ENCODE measurements at regions not wholly inside any gene's neighbourhood (a gene's known extent, or its start where the extent isn't known, plus 50 kb on each side); places are given as distances from the start of the nearest gene placed in this dataset.

DNA sequence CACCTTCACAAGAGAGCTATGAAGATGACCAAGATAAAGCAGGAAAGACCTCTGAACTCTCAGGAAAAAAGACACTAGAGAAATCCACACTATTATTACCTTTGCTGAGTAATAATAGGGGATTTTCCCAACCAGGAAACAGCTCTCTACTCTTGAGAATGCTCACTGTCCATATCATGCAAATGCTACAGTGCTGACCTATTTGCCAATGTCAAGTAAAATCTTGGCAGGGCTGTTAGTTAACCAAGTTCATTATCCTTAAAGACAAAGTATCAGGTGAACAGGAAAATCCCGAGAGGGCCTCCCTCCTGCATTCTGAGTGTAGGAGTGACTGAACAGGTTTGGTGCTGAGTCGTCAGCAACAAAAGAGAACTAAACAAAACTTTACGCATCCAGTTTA lies 306.6 kb downstream of the ACTL7B start:
- no peaks in the 10 kb centered on the region for H3K9me3 ChIP-seq (ENCODE audit: insufficient read depth, low read length)
- no peak overlapping the region for H3K4me2 ChIP-seq (ENCODE audit: low read length)
- H3K27ac ChIP-seq (ENCODE audit: low read length) = no peak overlapping the region
- 0 out of 2 replicates have a peak, but pooled peaks cover 2% of the 10 kb centered on the region for H3K27me3 ChIP-seq (ENCODE audit: low read depth, low read length)
- H3K4me3 ChIP-seq (ENCODE audit: low read length) = no peak overlapping the region
- no peaks in the 10 kb centered on the region for H4K20me1 ChIP-seq (ENCODE audit: insufficient read depth, low read length)
- no peaks in the 10 kb centered on the region for H3K4me1 ChIP-seq (ENCODE audit: low read length)
- H2AFZ ChIP-seq (ENCODE audit: low read depth, low read length) = no peak overlapping the region
- H3K9ac ChIP-seq (ENCODE audit: low read length) = no peak overlapping the region
- TF ChIP-seq, protein P1, sequence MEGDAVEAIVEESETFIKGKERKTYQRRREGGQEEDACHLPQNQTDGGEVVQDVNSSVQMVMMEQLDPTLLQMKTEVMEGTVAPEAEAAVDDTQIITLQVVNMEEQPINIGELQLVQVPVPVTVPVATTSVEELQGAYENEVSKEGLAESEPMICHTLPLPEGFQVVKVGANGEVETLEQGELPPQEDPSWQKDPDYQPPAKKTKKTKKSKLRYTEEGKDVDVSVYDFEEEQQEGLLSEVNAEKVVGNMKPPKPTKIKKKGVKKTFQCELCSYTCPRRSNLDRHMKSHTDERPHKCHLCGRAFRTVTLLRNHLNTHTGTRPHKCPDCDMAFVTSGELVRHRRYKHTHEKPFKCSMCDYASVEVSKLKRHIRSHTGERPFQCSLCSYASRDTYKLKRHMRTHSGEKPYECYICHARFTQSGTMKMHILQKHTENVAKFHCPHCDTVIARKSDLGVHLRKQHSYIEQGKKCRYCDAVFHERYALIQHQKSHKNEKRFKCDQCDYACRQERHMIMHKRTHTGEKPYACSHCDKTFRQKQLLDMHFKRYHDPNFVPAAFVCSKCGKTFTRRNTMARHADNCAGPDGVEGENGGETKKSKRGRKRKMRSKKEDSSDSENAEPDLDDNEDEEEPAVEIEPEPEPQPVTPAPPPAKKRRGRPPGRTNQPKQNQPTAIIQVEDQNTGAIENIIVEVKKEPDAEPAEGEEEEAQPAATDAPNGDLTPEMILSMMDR (IDR thresholded peaks at IDR 0.05; ENCODE audit: low read depth, low read length) = no peak
- no peak for TF ChIP-seq EZH2phosphoT487 (IDR thresholded peaks at IDR 0.05; ENCODE audit: low read depth)
- no peaks in the 10 kb centered on the region for H3K36me3 ChIP-seq (replicated peaks; ENCODE audit: low read depth, low read length)
- H3K79me2 ChIP-seq (ENCODE audit: low read length) = no peaks in the 10 kb centered on the region

DNA sequence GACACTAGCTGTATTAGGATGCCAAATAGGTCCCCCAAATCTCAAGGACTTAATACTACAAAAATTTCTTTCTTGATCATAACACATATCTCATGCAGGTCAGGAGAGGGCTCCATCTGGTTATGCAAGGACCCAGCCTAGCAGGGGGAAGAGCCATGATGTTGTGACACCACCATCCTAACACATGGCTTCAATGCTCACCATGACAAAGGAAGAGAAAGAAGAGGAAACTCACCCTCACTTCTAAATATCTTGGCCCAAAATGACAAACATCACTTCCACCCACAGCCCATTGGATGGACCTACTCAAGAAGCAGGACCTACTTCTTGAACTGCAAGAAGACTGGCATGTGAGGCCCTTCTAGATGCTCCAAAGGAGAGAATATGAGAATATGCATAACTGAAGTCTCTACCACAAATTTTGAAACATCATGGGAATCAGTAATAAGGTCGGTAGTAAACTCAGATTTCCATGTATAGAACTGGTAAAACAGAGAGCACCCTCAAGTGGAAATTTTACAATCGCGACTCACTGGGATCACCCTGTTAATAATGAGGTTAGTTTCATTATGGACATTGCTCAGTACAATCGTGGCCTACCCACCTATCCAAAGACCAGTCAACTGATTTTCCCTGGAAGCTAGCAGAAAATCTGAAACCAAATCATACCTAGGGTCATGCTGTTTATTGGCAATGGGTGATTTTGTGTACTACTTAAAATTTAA lies 308.2 kb downstream of the ACTL7B start:
- 0 out of 2 replicates have a peak, but pooled peaks cover 2% of the 10 kb centered on the region for H3K27me3 ChIP-seq (ENCODE audit: low read depth, low read length)
- no peak overlapping the region for H3K4me2 ChIP-seq (ENCODE audit: low read length)
- TF ChIP-seq, protein P1 (IDR thresholded peaks at IDR 0.05; ENCODE audit: low read depth, low read length) = no peak
- no peak for TF ChIP-seq EZH2phosphoT487 (IDR thresholded peaks at IDR 0.05; ENCODE audit: low read depth)
- no peaks in the 10 kb centered on the region for H3K4me1 ChIP-seq (ENCODE audit: low read length)
- H3K9ac ChIP-seq (ENCODE audit: low read length) = no peak overlapping the region
- no peaks in the 10 kb centered on the region for H3K36me3 ChIP-seq (replicated peaks; ENCODE audit: low read depth, low read length)
- H3K27ac ChIP-seq (ENCODE audit: low read length) = no peak overlapping the region
- H3K9me3 ChIP-seq (ENCODE audit: insufficient read depth, low read length) = no peaks in the 10 kb centered on the region
- H2AFZ ChIP-seq (ENCODE audit: low read depth, low read length) = no peak overlapping the region
- no peak overlapping the region for H3K4me3 ChIP-seq (ENCODE audit: low read length)
- H3K79me2 ChIP-seq (ENCODE audit: low read length) = no peaks in the 10 kb centered on the region
- H4K20me1 ChIP-seq (ENCODE audit: insufficient read depth, low read length) = no peaks in the 10 kb centered on the region

DNA sequence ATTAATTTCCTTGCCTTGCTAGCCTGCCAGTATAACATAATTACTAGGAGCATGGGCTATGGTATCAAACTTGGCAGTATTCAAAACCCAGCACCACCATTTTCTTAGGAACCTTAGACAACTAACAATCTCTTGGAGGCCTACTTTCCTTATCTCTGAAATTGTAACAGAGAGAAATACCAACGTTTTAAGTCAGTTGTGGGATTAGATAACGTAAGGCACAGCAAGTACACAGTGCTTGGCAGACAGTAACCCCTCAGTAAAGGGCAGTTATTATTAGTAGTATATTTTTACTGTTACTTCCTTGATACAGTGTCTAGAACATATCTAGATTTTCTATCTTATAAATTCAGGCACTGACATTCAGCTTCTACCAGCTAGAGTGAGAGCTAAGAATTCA lies 309.6 kb downstream of the ACTL7B start:
- H3K36me3 ChIP-seq (replicated peaks; ENCODE audit: low read depth, low read length) = no peaks in the 10 kb centered on the region
- H3K27me3 ChIP-seq (ENCODE audit: low read depth, low read length) = 0 out of 2 replicates have a peak, but pooled peaks cover 2% of the 10 kb centered on the region
- H3K9ac ChIP-seq (ENCODE audit: low read length) = no peak overlapping the region
- no peak overlapping the region for H3K4me3 ChIP-seq (ENCODE audit: low read length)
- no peaks in the 10 kb centered on the region for H3K4me1 ChIP-seq (ENCODE audit: low read length)
- H2AFZ ChIP-seq (ENCODE audit: low read depth, low read length) = no peak overlapping the region
- no peaks in the 10 kb centered on the region for H3K9me3 ChIP-seq (ENCODE audit: insufficient read depth, low read length)
- no peak overlapping the region for H3K27ac ChIP-seq (ENCODE audit: low read length)
- H3K4me2 ChIP-seq (ENCODE audit: low read length) = no peak overlapping the region
- no peak for TF ChIP-seq EZH2phosphoT487 (IDR thresholded peaks at IDR 0.05; ENCODE audit: low read depth)
- TF ChIP-seq, protein P1 (IDR thresholded peaks at IDR 0.05; ENCODE audit: low read depth, low read length) = no peak
- H3K79me2 ChIP-seq (ENCODE audit: low read length) = no peaks in the 10 kb centered on the region
- no peaks in the 10 kb centered on the region for H4K20me1 ChIP-seq (ENCODE audit: insufficient read depth, low read length)

DNA sequence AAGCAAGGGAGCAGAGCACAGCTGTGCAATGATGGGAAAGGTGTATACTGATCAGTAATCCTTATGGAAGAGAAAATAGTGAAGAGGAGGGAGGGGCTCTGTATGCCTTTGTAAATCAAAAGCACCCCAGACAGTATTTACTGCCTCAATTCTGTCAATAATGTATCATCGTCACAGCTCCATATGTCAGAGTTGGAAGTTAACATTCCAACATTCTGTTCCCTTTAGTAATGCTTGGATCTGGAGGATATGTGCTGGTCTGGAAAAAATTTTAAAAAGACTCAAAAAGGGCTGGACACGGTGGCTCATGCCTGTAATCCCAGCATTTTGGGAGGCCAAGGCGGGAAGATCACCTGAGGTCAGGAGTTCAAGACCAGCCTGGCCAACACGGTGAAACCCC lies 310.4 kb downstream of the ACTL7B start:
- H3K4me3 ChIP-seq (ENCODE audit: low read length) = no peak overlapping the region
- no peaks in the 10 kb centered on the region for H3K79me2 ChIP-seq (ENCODE audit: low read length)
- H2AFZ ChIP-seq (ENCODE audit: low read depth, low read length) = no peak overlapping the region

More for the DNA sequence above, 310.4 kb downstream of the ACTL7B start:
- Histone ChIP-seq H3K4me2 (ENCODE audit: low read length) (no peak overlapping the region), H4K20me1 (ENCODE audit: insufficient read depth, low read length) (no peaks in the 10 kb centered on the region), H3K9ac (ENCODE audit: low read length) (no peak overlapping the region), H3K9me3 (ENCODE audit: insufficient read depth, low read length) (no peaks in the 10 kb centered on the region), H3K4me1 (ENCODE audit: low read length) (no peaks in the 10 kb centered on the region), H3K27me3 (ENCODE audit: low read depth, low read length) (no peaks in the 10 kb centered on the region), H3K36me3 (replicated peaks; ENCODE audit: low read depth, low read length) (no peaks in the 10 kb centered on the region), H3K27ac (ENCODE audit: low read length) (no peak overlapping the region)
- TF ChIP-seq, protein P1 (IDR thresholded peaks at IDR 0.05; ENCODE audit: low read depth, low read length) = no peak
- no peak for TF ChIP-seq EZH2phosphoT487 (IDR thresholded peaks at IDR 0.05; ENCODE audit: low read depth)
